COLO668 (cell line): ENCODE measurements at regions not wholly inside any gene's neighbourhood (a gene's known extent, or its start where the extent isn't known, plus 50 kb on each side); places are given as distances from the start of the nearest gene placed in this dataset.

Experiments used
- DNase-seq: peaks from one replicate; lab custom pipeline; 2025; ENCODE audit not compliant: unreplicated experiment; lab: John Stamatoyannopoulos, UW

- DNase-seq: no peak
These were observed 613.1 kb downstream of the USP25 start for GRCh38 chr21:16342932-16343331.

GRCh38 chr21:16343776-16344175 lies 614.0 kb downstream of the USP25 start:
- no peak for DNase-seq

- no peak for DNase-seq
These were observed 616.0 kb downstream of the USP25 start for GRCh38 chr21:16345757-16346156.

- no peak for DNase-seq
These were observed 617.4 kb downstream of the USP25 start for GRCh38 chr21:16347223-16347622.

- DNase-seq: no peak
These were observed 624.0 kb downstream of the USP25 start for GRCh38 chr21:16353764-16354163.

GRCh38 chr21:16357994-16358393 lies 628.2 kb downstream of the USP25 start:
- DNase-seq: no peak

GRCh38 chr21:16358784-16359183 lies 629.0 kb downstream of the USP25 start:
- DNase-seq: no peak

- no peak for DNase-seq
These were observed 633.3 kb downstream of the USP25 start for GRCh38 chr21:16363100-16363499.

- DNase-seq: no peak
These were observed 633.7 kb downstream of the USP25 start for GRCh38 chr21:16363518-16363917.

- no peak for DNase-seq
These were observed 636.4 kb downstream of the USP25 start for GRCh38 chr21:16366207-16366606.

GRCh38 chr21:16367079-16367478 lies 637.3 kb downstream of the USP25 start:
- no peak for DNase-seq

GRCh38 chr21:16370186-16370585 lies 640.4 kb downstream of the USP25 start:
- DNase-seq: no peak

GRCh38 chr21:16372586-16372985 lies 642.8 kb downstream of the USP25 start:
- no peak for DNase-seq

GRCh38 chr21:16376673-16377072 lies 646.9 kb downstream of the USP25 start:
- DNase-seq: no peak

- DNase-seq: no peak
These were observed 647.4 kb downstream of the USP25 start for GRCh38 chr21:16377120-16377658.

- no peak for DNase-seq
These were observed 648.1 kb downstream of the USP25 start for GRCh38 chr21:16377857-16378256.

GRCh38 chr21:16378525-16378924 lies 648.7 kb downstream of the USP25 start:
- no peak for DNase-seq

GRCh38 chr21:16388291-16388690 lies 658.5 kb downstream of the USP25 start:
- DNase-seq: no peak

- DNase-seq: no peak
These were observed 659.3 kb downstream of the USP25 start for GRCh38 chr21:16388911-16389560.

- no peak for DNase-seq
These were observed 659.9 kb downstream of the USP25 start for GRCh38 chr21:16389643-16390042.

GRCh38 chr21:16395285-16395684 lies 665.5 kb downstream of the USP25 start:
- DNase-seq: no peak

- no peak for DNase-seq
These were observed 673.0 kb downstream of the USP25 start for GRCh38 chr21:16402752-16403151.

GRCh38 chr21:16404776-16405175 lies 675.0 kb downstream of the USP25 start:
- no peak for DNase-seq
